ENCODE measurements at regions not wholly inside any gene's neighbourhood (a gene's known extent, or its start where the extent isn't known, plus 50 kb on each side); places are given as distances from the start of the nearest gene placed in this dataset.

- DNase-seq, result no peak
- Histone ChIP-seq H3K4me1 (no peaks in the 10 kb centered on the region), H3K27me3 (peaks cover 0 to 11% (median 0%) of the 10 kb centered on the region in 4 donors), H3K4me3 (no peak overlapping the region), H3K27ac (no peak overlapping the region), H3K9me3 (no peaks in the 10 kb centered on the region), H3K36me3 (no peaks in the 10 kb centered on the region)
- 67 to 72% methylated on average over 8 of the region's 8 CpGs for WGBS, 2 donors
- intact Hi-C loops (cut with DNase I), result no loop called here
- no peak for TF ChIP-seq POLR2A (IDR thresholded peaks at IDR 0.05)
- TF ChIP-seq, protein P1, sequence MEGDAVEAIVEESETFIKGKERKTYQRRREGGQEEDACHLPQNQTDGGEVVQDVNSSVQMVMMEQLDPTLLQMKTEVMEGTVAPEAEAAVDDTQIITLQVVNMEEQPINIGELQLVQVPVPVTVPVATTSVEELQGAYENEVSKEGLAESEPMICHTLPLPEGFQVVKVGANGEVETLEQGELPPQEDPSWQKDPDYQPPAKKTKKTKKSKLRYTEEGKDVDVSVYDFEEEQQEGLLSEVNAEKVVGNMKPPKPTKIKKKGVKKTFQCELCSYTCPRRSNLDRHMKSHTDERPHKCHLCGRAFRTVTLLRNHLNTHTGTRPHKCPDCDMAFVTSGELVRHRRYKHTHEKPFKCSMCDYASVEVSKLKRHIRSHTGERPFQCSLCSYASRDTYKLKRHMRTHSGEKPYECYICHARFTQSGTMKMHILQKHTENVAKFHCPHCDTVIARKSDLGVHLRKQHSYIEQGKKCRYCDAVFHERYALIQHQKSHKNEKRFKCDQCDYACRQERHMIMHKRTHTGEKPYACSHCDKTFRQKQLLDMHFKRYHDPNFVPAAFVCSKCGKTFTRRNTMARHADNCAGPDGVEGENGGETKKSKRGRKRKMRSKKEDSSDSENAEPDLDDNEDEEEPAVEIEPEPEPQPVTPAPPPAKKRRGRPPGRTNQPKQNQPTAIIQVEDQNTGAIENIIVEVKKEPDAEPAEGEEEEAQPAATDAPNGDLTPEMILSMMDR (IDR thresholded peaks at IDR 0.05), result no peak
These were observed 53.0 kb downstream of the HELT start for GRCh38 chr4:185071236-185071811.

- 46 to 53% methylated on average over 6 of the region's 6 CpGs for WGBS, 2 donors
- intact Hi-C loops (cut with DNase I), result no loop called here
These were observed 61.1 kb downstream of the HELT start for GRCh38 chr4:185079271-185079905.

GRCh38 chr4:185080545-185080944 is 62.3 kb downstream of the HELT start:
- Histone ChIP-seq H3K36me3 (no peaks in the 10 kb centered on the region), H3K4me1 (no peaks in the 10 kb centered on the region), H3K9me3 (no peaks in the 10 kb centered on the region), H3K4me3 (no peak overlapping the region), H3K27ac (no peak overlapping the region), H3K27me3 (peaks cover 0 to 22% (median 0%) of the 10 kb centered on the region in 4 donors)
- WGBS, 2 donors, result 70 to 73% methylated on average over 4 of the region's 4 CpGs
- DNase-seq, result no peak
- TF ChIP-seq POLR2A (IDR thresholded peaks at IDR 0.05), result no peak
- TF ChIP-seq, protein P1 (IDR thresholded peaks at IDR 0.05), result no peak
- intact Hi-C loops (cut with DNase I), result no loop called here

More at GRCh38 chr4:185079271-185079905, 61.1 kb downstream of the HELT start:
- no peak overlapping the region for H3K4me3 ChIP-seq
- H3K36me3 ChIP-seq, result no peaks in the 10 kb centered on the region
- H3K9me3 ChIP-seq, result no peaks in the 10 kb centered on the region
- no peak overlapping the region for H3K27ac ChIP-seq
- no peaks in the 10 kb centered on the region for H3K4me1 ChIP-seq
- no peak for TF ChIP-seq POLR2A (IDR thresholded peaks at IDR 0.05)
- TF ChIP-seq, protein P1 (IDR thresholded peaks at IDR 0.05), result no peak
- peaks cover 0 to 31% (median 0%) of the 10 kb centered on the region in 4 donors for H3K27me3 ChIP-seq
- no peak for DNase-seq

GRCh38 chr4:185082561-185082960 is 60.5 kb upstream of the SLC25A4 start:
- DNase-seq, result no peak
- WGBS, 2 donors, result 73 to 79% methylated on average over 3 of the region's 3 CpGs

DNA sequence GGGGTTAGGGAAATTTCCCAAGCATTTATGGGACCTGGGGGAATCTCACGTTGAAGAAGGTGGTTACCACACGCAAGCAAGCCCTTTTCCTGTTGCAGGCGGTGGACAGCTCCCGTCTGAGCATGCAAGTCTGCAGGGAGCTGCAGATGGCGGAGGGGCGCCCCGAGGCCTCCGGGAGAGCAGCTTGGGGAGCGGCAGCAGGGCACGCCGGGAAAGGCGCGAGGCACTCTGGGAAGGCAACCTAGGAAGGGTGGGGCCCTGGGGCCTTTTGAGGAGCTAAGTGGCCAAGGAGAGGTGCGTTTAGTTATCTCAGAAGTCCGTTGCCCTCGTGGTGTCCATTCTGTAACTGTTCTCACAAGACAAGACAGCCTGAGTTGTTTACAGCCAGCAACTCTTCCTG is 57.0 kb upstream of the SLC25A4 start:
- H3K9me3 ChIP-seq, result no peaks in the 10 kb centered on the region
- H3K4me3 ChIP-seq, result no peak overlapping the region
- intact Hi-C loops (cut with DNase I), result no loop called here
- no peak for TF ChIP-seq POLR2A (IDR thresholded peaks at IDR 0.05)
- TF ChIP-seq, protein P1 (IDR thresholded peaks at IDR 0.05), result no peak
- no peak for DNase-seq
- H3K36me3 ChIP-seq, result no peaks in the 10 kb centered on the region
- 45 to 61% methylated on average over 5 to 16 of the region's 16 CpGs for WGBS, 2 donors
- no peaks in the 10 kb centered on the region for H3K4me1 ChIP-seq
- peaks cover 0 to 5% (median 0%) of the 10 kb centered on the region in 4 donors for H3K27me3 ChIP-seq
- H3K27ac ChIP-seq, result no peak overlapping the region

More at GRCh38 chr4:185082561-185082960, 60.5 kb upstream of the SLC25A4 start:
- H3K27me3 ChIP-seq, result peaks cover 0 to 20% (median 0%) of the 10 kb centered on the region in 4 donors
- no peak overlapping the region for H3K4me3 ChIP-seq
- no peak overlapping the region for H3K27ac ChIP-seq
- no peak for TF ChIP-seq POLR2A (IDR thresholded peaks at IDR 0.05)
- TF ChIP-seq, protein P1 (IDR thresholded peaks at IDR 0.05), result no peak
- intact Hi-C loops (cut with DNase I), result no loop called here
- no peaks in the 10 kb centered on the region for H3K4me1 ChIP-seq
- H3K9me3 ChIP-seq, result no peaks in the 10 kb centered on the region
- H3K36me3 ChIP-seq, result no peaks in the 10 kb centered on the region
